Uterus (tissue), 3 donors: ENCODE measurements at regions not wholly inside any gene's neighbourhood (a gene's known extent, or its start where the extent isn't known, plus 50 kb on each side); places are given as distances from the start of the nearest gene placed in this dataset.

Experiments
- DNase-seq, 2 donors: peaks; one replicate each; pipeline ENCODE4 v3.0.0-alpha.2; 2019 to 2020
- H3K27ac ChIP-seq, 2 donors: fragments of 200-600 bp; sonication (generic); 1 replicate in 1 of 2; 2 replicates in 1 of 2; pipeline ENCODE4 v1.5.1; 2016 to 2018
- H3K27me3 ChIP-seq, 2 donors: fragments of 200-600 bp; sonication (generic); one replicate each; pipeline ENCODE4 v1.5.1; 2018 to 2019; ENCODE audit warnings: control low read depth in 1 of 2
- H3K36me3 ChIP-seq, 2 donors: fragments of 200-600 bp; sonication (generic); one replicate each; pipeline ENCODE4 v1.5.1; 2019; ENCODE audit warnings: control low read depth in 1 of 2
- H3K4me1 ChIP-seq, 2 donors: fragments of 200-600 bp; sonication (generic); one replicate each; pipeline ENCODE4 v1.5.1; 2018 to 2019; ENCODE audit warnings: control low read depth in 1 of 2
- H3K4me3 ChIP-seq, 2 donors: fragments of 200-600 bp; sonication (generic); 1 replicate in 1 of 2; 2 replicates in 1 of 2; pipeline ENCODE4 v1.5.1; 2018 to 2019; ENCODE audit warnings: mild to moderate bottlenecking in 1 of 2
- H3K9me3 ChIP-seq, 2 donors: fragments of 200-600 bp; sonication (generic); one replicate each; pipeline ENCODE4 v1.5.1; 2019; ENCODE audit warnings: control low read depth in 1 of 2
- POLR2A ChIP-seq, 2 donors: fragments of 450-650 bp; IDR thresholded peaks; one replicate each; pipeline ENCODE4 v1.6.1; 2016; ENCODE audit warnings: antibody characterized with exemption in 2 of 2, mild to moderate bottlenecking in 1 of 2, moderate library complexity in 1 of 2
- intact Hi-C: fragments of 100-400 bp; cut with DNase I; formaldehyde crosslinking; loops from one replicate; pipeline ENCODE4 v1.15.1; 2023; ENCODE audit warnings: low total_unique reads
- TF ChIP-seq, protein P1 (sequence below), 4 experiments: fragments of 200-600 bp in 2 of 4; fragments of 450-650 bp in 2 of 4; sonication (generic) in 2 of 4; IDR thresholded peaks; one replicate each; pipeline ENCODE4 v1.5.1; 2016 to 2019; ENCODE audit warnings: antibody characterized with exemption in 4 of 4, mild to moderate bottlenecking in 2 of 4, moderate library complexity in 1 of 4
- donor health status: DM: yes; HTN: yes; CAD: no.

- TF ChIP-seq, protein P1, sequence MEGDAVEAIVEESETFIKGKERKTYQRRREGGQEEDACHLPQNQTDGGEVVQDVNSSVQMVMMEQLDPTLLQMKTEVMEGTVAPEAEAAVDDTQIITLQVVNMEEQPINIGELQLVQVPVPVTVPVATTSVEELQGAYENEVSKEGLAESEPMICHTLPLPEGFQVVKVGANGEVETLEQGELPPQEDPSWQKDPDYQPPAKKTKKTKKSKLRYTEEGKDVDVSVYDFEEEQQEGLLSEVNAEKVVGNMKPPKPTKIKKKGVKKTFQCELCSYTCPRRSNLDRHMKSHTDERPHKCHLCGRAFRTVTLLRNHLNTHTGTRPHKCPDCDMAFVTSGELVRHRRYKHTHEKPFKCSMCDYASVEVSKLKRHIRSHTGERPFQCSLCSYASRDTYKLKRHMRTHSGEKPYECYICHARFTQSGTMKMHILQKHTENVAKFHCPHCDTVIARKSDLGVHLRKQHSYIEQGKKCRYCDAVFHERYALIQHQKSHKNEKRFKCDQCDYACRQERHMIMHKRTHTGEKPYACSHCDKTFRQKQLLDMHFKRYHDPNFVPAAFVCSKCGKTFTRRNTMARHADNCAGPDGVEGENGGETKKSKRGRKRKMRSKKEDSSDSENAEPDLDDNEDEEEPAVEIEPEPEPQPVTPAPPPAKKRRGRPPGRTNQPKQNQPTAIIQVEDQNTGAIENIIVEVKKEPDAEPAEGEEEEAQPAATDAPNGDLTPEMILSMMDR (IDR thresholded peaks at IDR 0.05) = no peak
- TF ChIP-seq POLR2A (IDR thresholded peaks at IDR 0.05) = no peak
- Histone ChIP-seq H3K4me3 (no peak overlapping the region), H3K27me3 (no peaks in the 10 kb centered on the region), H3K27ac (no peak overlapping the region), H3K9me3 (no peaks in the 10 kb centered on the region), H3K36me3 (no peaks in the 10 kb centered on the region), H3K4me1 (no peaks in the 10 kb centered on the region)
- DNase-seq = no peak
- intact Hi-C loops = no loop called here
These were observed 311.7 kb upstream of the FMN2 start for GRCh38 chr1:239779962-239780361.

GRCh38 chr1:239784896-239785295, 306.8 kb upstream of the FMN2 start:
- H3K27ac ChIP-seq = no peak overlapping the region
- no peak for TF ChIP-seq POLR2A (IDR thresholded peaks at IDR 0.05)
- TF ChIP-seq, protein P1 (IDR thresholded peaks at IDR 0.05) = no peak
- H3K9me3 ChIP-seq = no peaks in the 10 kb centered on the region
- no peaks in the 10 kb centered on the region for H3K4me1 ChIP-seq
- intact Hi-C loops = no loop called here
- H3K36me3 ChIP-seq = no peaks in the 10 kb centered on the region
- DNase-seq = no peak
- H3K4me3 ChIP-seq = no peak overlapping the region
- H3K27me3 ChIP-seq = no peaks in the 10 kb centered on the region

DNA sequence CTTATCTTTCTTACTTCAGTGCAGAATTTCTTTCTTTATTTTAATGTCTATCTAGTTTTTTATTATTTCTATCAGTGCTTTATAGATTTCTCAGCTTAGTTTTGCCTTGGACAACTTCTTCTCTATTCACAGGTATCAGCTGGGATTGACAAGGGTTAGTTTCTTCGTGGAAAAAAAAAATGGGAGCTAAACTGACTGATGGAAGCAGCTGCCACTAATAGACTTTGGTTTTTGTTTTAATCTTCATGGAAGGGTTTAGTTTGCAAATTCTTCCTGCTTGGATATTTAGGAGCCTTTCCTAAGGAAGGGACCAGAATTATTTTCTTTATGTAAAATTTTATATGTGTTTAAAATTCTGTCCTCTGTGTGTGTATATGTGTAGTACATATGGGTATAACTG, 306.1 kb upstream of the FMN2 start:
- H3K4me3 ChIP-seq = no peak overlapping the region
- no peaks in the 10 kb centered on the region for H3K36me3 ChIP-seq
- H3K27ac ChIP-seq = no peak overlapping the region
- intact Hi-C loops = no loop called here
- no peaks in the 10 kb centered on the region for H3K4me1 ChIP-seq
- H3K27me3 ChIP-seq = no peaks in the 10 kb centered on the region
- DNase-seq = no peak
- no peaks in the 10 kb centered on the region for H3K9me3 ChIP-seq
- TF ChIP-seq, protein P1 (IDR thresholded peaks at IDR 0.05) = no peak
- no peak for TF ChIP-seq POLR2A (IDR thresholded peaks at IDR 0.05)

- intact Hi-C loops = no loop called here
- Histone ChIP-seq H3K4me1 (no peaks in the 10 kb centered on the region), H3K36me3 (no peaks in the 10 kb centered on the region), H3K4me3 (no peak overlapping the region), H3K27ac (no peak overlapping the region), H3K27me3 (no peaks in the 10 kb centered on the region), H3K9me3 (no peaks in the 10 kb centered on the region)
- TF ChIP-seq POLR2A (IDR thresholded peaks at IDR 0.05) = no peak
- TF ChIP-seq, protein P1 (IDR thresholded peaks at IDR 0.05) = no peak
- no peak for DNase-seq
These were observed 305.2 kb upstream of the FMN2 start for GRCh38 chr1:239786464-239786863.

DNA sequence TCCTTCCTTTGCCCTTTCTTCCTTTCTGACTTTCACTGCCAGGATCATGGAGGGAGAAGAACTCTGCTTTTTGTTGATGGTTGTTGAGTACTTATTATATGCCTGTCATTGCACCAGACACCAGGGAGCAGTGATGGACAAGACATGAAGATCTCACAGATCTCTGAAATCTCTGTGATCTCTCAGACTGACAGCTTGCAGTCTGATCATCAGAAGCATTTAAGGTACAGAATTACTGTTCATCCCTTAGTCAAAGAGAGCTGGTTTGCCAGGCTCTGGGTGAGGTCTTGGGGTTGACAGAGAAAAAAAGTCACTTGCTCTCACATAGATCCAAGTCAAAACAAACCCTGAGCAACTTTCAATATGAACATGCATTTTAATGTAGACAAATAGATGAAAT, 299.5 kb upstream of the FMN2 start:
- Histone ChIP-seq H3K4me1 (no peaks in the 10 kb centered on the region), H3K9me3 (no peaks in the 10 kb centered on the region), H3K27me3 (no peaks in the 10 kb centered on the region), H3K4me3 (no peak overlapping the region), H3K36me3 (no peaks in the 10 kb centered on the region), H3K27ac (no peak overlapping the region)
- TF ChIP-seq, protein P1 (IDR thresholded peaks at IDR 0.05) = no peak
- TF ChIP-seq POLR2A (IDR thresholded peaks at IDR 0.05) = no peak
- intact Hi-C loops = no loop called here
- no peak for DNase-seq
